Thyroid gland (tissue), 4 donors: ENCODE measurements at regions not wholly inside any gene's neighbourhood (a gene's known extent, or its start where the extent isn't known, plus 50 kb on each side); places are given as distances from the start of the nearest gene placed in this dataset.

Source experiments
- DNase-seq, 2 donors: peaks; one replicate each; pipeline ENCODE4 v3.0.0-alpha.2; 2019
- H3K27ac ChIP-seq, 3 donors: fragments of 200-600 bp; sonication (generic); 1 replicate in 2 of 3; 2 replicates in 1 of 3; pipeline ENCODE4 v1.5.1; 2016 to 2019; ENCODE audit warnings: mild to moderate bottlenecking in 1 of 3, moderate library complexity in 1 of 3
- H3K27me3 ChIP-seq: fragments of 200-600 bp; sonication (generic); one replicate; pipeline ENCODE4 v1.5.1; 2019
- H3K36me3 ChIP-seq, 2 donors: fragments of 200-600 bp; sonication (generic); one replicate each; pipeline ENCODE4 v1.5.1; 2016 to 2019
- H3K4me1 ChIP-seq, 2 donors: fragments of 200-600 bp; sonication (generic); one replicate each; pipeline ENCODE4 v1.5.1; 2017 to 2019
- H3K4me3 ChIP-seq, 3 donors: fragments of 200-600 bp; sonication (generic); replicated peaks in 1 of 3; 1 replicate in 2 of 3; 2 replicates in 1 of 3; pipeline ENCODE4 v1.5.1; 2016; ENCODE audit warnings: mild to moderate bottlenecking in 1 of 3
- H3K9me3 ChIP-seq: fragments of 200-600 bp; sonication (generic); one replicate; pipeline ENCODE4 v1.5.1; 2017
- POLR2A ChIP-seq, 2 donors: fragments of 450-650 bp; IDR thresholded peaks; one replicate each; pipeline ENCODE4 v1.6.1; 2017; ENCODE audit warnings: antibody characterized with exemption in 2 of 2, mild to moderate bottlenecking in 2 of 2, moderate library complexity in 1 of 2
- WGBS, 2 donors: methylation state at CpG; one replicate each; pipeline ENCODE4 v1.1.5; 2017; 5-methylcytosine and 5-hydroxymethylcytosine counted together
- intact Hi-C: fragments of 100-400 bp; cut with DNase I; formaldehyde crosslinking; loops from one replicate; pipeline ENCODE4 v1.15.1; 2023
- TF ChIP-seq, protein P1 (sequence below), 6 experiments: fragments of 200-600 bp in 3 of 6; fragments of 450-650 bp in 3 of 6; sonication (generic) in 3 of 6; IDR thresholded peaks; one replicate each; pipeline ENCODE4 v1.5.1; 2016 to 2019; ENCODE audit warnings: antibody characterized with exemption in 6 of 6, mild to moderate bottlenecking in 2 of 6, inconsistent platforms in 1 of 6, moderate library complexity in 1 of 6

GRCh38 chr12:125677829-125678228, 612.6 kb downstream of the AACS start:
- H3K9me3 ChIP-seq, result no peaks in the 10 kb centered on the region
- no peak for DNase-seq
- 86 to 90% methylated on average over 4 of the region's 4 CpGs for WGBS, 2 donors
- no peaks in the 10 kb centered on the region for H3K27me3 ChIP-seq
- H3K36me3 ChIP-seq, result no peaks in the 10 kb centered on the region
- no peak overlapping the region for H3K4me3 ChIP-seq
- peaks cover 0 to 10% of the 10 kb centered on the region in 2 donors for H3K4me1 ChIP-seq
- TF ChIP-seq, protein P1, sequence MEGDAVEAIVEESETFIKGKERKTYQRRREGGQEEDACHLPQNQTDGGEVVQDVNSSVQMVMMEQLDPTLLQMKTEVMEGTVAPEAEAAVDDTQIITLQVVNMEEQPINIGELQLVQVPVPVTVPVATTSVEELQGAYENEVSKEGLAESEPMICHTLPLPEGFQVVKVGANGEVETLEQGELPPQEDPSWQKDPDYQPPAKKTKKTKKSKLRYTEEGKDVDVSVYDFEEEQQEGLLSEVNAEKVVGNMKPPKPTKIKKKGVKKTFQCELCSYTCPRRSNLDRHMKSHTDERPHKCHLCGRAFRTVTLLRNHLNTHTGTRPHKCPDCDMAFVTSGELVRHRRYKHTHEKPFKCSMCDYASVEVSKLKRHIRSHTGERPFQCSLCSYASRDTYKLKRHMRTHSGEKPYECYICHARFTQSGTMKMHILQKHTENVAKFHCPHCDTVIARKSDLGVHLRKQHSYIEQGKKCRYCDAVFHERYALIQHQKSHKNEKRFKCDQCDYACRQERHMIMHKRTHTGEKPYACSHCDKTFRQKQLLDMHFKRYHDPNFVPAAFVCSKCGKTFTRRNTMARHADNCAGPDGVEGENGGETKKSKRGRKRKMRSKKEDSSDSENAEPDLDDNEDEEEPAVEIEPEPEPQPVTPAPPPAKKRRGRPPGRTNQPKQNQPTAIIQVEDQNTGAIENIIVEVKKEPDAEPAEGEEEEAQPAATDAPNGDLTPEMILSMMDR (IDR thresholded peaks at IDR 0.05), result no peak
- no peak for TF ChIP-seq POLR2A (IDR thresholded peaks at IDR 0.05)
- intact Hi-C loops, result no loop called here
- H3K27ac ChIP-seq, result no peak overlapping the region

- Histone ChIP-seq H3K27ac (no peak overlapping the region), H3K4me1 (peaks cover 0 to 10% of the 10 kb centered on the region in 2 donors), H3K4me3 (no peak overlapping the region), H3K27me3 (no peaks in the 10 kb centered on the region), H3K36me3 (no peaks in the 10 kb centered on the region), H3K9me3 (no peaks in the 10 kb centered on the region)
- DNase-seq, result no peak
- TF ChIP-seq, protein P1 (IDR thresholded peaks at IDR 0.05), result no peak
- no peak for TF ChIP-seq POLR2A (IDR thresholded peaks at IDR 0.05)
- WGBS, 2 donors, result 76 to 77% methylated on average over 3 of the region's 3 CpGs
- intact Hi-C loops, result no loop called here
Observed at GRCh38 chr12:125678589-125678993, 613.4 kb downstream of the AACS start.

DNA sequence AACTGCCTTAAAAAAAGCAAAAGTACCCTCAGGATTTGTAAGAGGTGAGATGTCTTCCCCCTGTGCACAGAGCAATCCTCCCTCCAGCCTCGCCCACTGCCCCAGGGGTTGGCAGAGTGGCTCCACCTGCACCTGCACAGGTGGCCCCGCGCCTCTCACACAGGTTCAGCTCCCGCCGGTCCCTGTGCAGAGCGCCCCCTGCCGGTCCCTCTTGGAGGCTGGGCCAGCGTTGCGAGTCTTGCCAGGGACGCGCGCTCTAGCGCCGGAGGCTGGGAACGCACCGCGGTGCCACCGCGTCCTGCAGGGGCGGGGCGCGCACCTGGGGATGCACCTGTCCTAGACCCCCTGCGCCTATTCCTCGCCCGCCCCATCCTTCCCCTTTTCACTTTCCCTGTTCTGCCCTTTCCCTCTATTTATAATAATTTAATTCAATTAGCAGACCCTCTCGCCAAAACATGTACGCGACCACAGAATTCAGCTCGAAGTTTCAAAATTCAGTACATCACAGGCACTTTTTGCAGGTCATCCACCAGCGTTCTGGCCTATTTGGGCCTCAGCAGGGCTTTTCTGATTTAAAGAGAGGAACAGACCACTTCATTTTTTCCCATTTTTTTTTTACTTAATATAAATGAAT, 618.6 kb downstream of the AACS start:
- intact Hi-C loops, result loop anchor here (10.0 kb wide), 1 partner anchor 149 kb away; no protein-coding TSS in a partner anchor
- WGBS, 2 donors, result 12 to 13% methylated on average over 26 to 29 of the region's 30 CpGs
- no peaks in the 10 kb centered on the region for H3K9me3 ChIP-seq
- H3K27ac ChIP-seq, result no peak overlapping the region
- no peak overlapping the region for H3K4me3 ChIP-seq
- TF ChIP-seq POLR2A (IDR thresholded peaks at IDR 0.05), result no peak
- TF ChIP-seq, protein P1 (IDR thresholded peaks at IDR 0.05), result peak in 4 of 6 experiments; percentile 23 to 40 (median 28)
- H3K27me3 ChIP-seq, result no peaks in the 10 kb centered on the region
- DNase-seq, result peak; percentile 22 to 42
- H3K4me1 ChIP-seq, result no peaks in the 10 kb centered on the region
- no peaks in the 10 kb centered on the region for H3K36me3 ChIP-seq

GRCh38 chr12:125684968-125685790, 619.9 kb downstream of the AACS start:
- whole genome bisulfite sequencing, 2 donors, result 86 to 88% methylated on average over 17 of the region's 17 CpGs

More at GRCh38 chr12:125684968-125685790, 619.9 kb downstream of the AACS start:
- H3K36me3 ChIP-seq, result no peaks in the 10 kb centered on the region
- H3K27ac ChIP-seq, result no peak overlapping the region
- DNase-seq, result no peak
- H3K4me1 ChIP-seq, result no peaks in the 10 kb centered on the region
- H3K9me3 ChIP-seq, result no peaks in the 10 kb centered on the region
- no peak overlapping the region for H3K4me3 ChIP-seq
- no peaks in the 10 kb centered on the region for H3K27me3 ChIP-seq
- no peak for TF ChIP-seq POLR2A (IDR thresholded peaks at IDR 0.05)
- TF ChIP-seq, protein P1 (IDR thresholded peaks at IDR 0.05), result no peak
- intact Hi-C loops, result loop anchor here (10.0 kb wide), 1 partner anchor 150 kb away; no protein-coding TSS in a partner anchor
